Neural crest cell (in vitro differentiated cells): ENCODE measurements at regions not wholly inside any gene's neighbourhood (a gene's known extent, or its start where the extent isn't known, plus 50 kb on each side); places are given as distances from the start of the nearest gene placed in this dataset.

ENCODE experiments used
- DNase-seq: peaks from one replicate; pipeline ENCODE4 v3.0.0; 2021; ENCODE audit warnings: low read depth, mixed read lengths, low spot score
- H3K27ac Mint-ChIP-seq: one replicate; pipeline ENCODE4 v1.8.0; 2021; ENCODE audit warnings: mild to moderate bottlenecking, mixed read lengths; ENCODE audit not compliant: unreplicated experiment
- H3K27me3 Mint-ChIP-seq: 2 replicates; pipeline ENCODE4 v1.8.0; 2021; ENCODE audit warnings: low read depth, mild to moderate bottlenecking, mixed read lengths
- H3K36me3 Mint-ChIP-seq: 2 replicates; pipeline ENCODE4 v1.8.0; 2021; ENCODE audit warnings: low read depth, mild to moderate bottlenecking, mixed read lengths
- H3K4me1 Mint-ChIP-seq: 2 replicates; pipeline ENCODE4 v1.8.0; 2021; ENCODE audit warnings: mixed read lengths
- H3K4me3 Mint-ChIP-seq: one replicate; pipeline ENCODE4 v1.8.0; 2021; ENCODE audit warnings: mild to moderate bottlenecking, mixed read lengths
- H3K9me3 Mint-ChIP-seq: 2 replicates; pipeline ENCODE4 v1.8.0; 2021; ENCODE audit warnings: mixed read lengths
- TF ChIP-seq, protein P1 (sequence below): fragments of 200-600 bp; sonication (generic); conservative IDR thresholded peaks from 2 replicates; pipeline ENCODE4 v1.5.0; 2021; ENCODE audit warnings: antibody characterized with exemption, mild to moderate bottlenecking

DNA sequence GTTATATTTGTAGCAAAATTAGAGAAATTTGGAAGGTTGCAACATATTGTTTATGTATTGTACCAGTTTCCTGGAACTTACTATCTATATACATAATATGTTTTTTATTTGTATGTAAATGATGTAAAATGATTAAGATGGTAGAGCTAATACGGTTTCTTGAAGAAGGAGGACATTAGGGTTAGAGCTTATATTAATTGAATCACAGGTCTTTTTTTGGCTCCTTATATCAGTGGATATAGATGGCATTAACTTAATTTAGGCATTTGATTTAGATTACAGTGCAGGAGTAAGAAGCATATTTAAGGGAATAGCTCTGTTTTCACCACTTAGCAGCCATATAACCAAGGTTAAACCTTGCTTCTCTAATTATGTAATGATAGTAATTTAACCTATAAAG, 357.7 kb downstream of the USP25 start:
- peaks cover 12% of the 10 kb centered on the region for H3K4me1 Mint-ChIP-seq

DNA sequence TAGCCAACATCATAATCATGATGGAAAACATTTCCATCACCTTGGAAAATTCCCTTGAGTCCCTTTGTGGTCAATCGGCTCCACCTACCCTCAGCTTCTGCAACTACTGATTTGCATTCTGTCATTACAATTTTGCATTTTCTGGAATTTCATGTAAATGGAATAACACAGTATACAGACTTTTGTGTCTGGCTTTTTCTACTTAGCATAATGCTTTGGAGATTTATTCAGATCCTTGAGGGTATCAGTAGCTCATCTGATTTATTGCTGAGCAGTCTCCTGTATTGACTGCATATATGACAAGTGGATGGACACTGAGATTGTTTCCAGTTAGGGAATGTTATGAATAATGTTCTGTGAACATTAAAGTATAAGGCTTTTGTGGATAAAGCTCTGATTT, 358.3 kb downstream of the USP25 start:
- H3K4me3 Mint-ChIP-seq, result no peak overlapping the region
- H3K9me3 Mint-ChIP-seq, result peaks cover 12% of the 10 kb centered on the region
- no peak for DNase-seq

More for the DNA sequence above, 357.7 kb downstream of the USP25 start:
- no peaks in the 10 kb centered on the region for H3K36me3 Mint-ChIP-seq
- H3K9me3 Mint-ChIP-seq, result peaks cover 12% of the 10 kb centered on the region
- TF ChIP-seq, protein P1, sequence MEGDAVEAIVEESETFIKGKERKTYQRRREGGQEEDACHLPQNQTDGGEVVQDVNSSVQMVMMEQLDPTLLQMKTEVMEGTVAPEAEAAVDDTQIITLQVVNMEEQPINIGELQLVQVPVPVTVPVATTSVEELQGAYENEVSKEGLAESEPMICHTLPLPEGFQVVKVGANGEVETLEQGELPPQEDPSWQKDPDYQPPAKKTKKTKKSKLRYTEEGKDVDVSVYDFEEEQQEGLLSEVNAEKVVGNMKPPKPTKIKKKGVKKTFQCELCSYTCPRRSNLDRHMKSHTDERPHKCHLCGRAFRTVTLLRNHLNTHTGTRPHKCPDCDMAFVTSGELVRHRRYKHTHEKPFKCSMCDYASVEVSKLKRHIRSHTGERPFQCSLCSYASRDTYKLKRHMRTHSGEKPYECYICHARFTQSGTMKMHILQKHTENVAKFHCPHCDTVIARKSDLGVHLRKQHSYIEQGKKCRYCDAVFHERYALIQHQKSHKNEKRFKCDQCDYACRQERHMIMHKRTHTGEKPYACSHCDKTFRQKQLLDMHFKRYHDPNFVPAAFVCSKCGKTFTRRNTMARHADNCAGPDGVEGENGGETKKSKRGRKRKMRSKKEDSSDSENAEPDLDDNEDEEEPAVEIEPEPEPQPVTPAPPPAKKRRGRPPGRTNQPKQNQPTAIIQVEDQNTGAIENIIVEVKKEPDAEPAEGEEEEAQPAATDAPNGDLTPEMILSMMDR, result no peak
- no peak for DNase-seq
- H3K27me3 Mint-ChIP-seq, result no peaks in the 10 kb centered on the region
- H3K27ac Mint-ChIP-seq, result no peak overlapping the region
- no peak overlapping the region for H3K4me3 Mint-ChIP-seq

DNA sequence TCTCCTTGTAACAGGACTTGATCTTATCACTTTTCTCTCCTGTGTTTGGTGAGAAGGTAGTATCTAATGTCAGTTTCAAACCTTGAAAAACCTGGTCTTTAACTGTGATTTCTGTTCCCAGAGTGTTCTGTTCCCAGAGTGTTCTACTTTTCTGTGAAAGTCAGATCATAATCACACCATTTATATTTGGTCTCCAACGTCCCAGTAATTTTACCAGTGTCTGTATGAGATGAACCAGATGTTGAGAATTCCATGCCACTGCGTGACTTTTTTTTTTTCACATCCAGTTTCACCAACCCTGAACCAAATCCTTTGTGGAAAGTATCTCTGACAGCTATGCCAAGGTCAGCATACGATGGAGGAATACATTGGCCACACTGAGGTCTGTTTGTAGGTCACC, 365.2 kb downstream of the USP25 start:
- H3K36me3 Mint-ChIP-seq, result no peaks in the 10 kb centered on the region
- no peak overlapping the region for H3K4me3 Mint-ChIP-seq
- H3K27ac Mint-ChIP-seq, result no peak overlapping the region
- H3K4me1 Mint-ChIP-seq, result peaks cover 7% of the 10 kb centered on the region
- no peak for DNase-seq
- H3K9me3 Mint-ChIP-seq, result peaks cover 9% of the 10 kb centered on the region
- TF ChIP-seq, protein P1, result no peak
- H3K27me3 Mint-ChIP-seq, result no peaks in the 10 kb centered on the region

More for the DNA sequence above, 358.3 kb downstream of the USP25 start:
- Mint-ChIP-seq H3K36me3 (no peaks in the 10 kb centered on the region), H3K27ac (peak overlapping the region; percentile 27), H3K4me1 (peaks cover 12% of the 10 kb centered on the region), H3K27me3 (no peaks in the 10 kb centered on the region)
- TF ChIP-seq, protein P1, result no peak

DNA sequence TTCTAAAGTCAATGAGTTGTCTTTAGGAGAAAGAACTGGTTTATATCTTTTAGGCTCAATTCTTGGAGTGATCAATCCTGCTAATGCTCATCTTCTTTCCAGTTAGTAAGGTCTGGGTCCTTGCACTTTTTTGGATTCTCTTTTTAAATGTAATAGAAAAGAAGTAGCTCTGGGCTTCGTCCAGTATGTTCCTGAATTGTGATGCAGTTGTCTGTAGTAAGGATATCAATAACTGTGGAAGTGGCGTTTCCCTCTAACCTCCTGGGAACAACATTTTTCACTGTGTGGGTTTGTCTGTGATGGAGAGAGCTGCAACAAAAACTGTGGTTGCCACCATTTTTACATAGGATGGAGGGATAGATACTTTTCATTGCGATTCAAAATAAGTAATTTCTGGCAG, 367.2 kb downstream of the USP25 start:
- no peaks in the 10 kb centered on the region for H3K36me3 Mint-ChIP-seq
- DNase-seq, result no peak
- peaks cover 7% of the 10 kb centered on the region for H3K4me1 Mint-ChIP-seq
- peaks cover 8% of the 10 kb centered on the region for H3K9me3 Mint-ChIP-seq
- H3K27ac Mint-ChIP-seq, result no peak overlapping the region
- no peak overlapping the region for H3K4me3 Mint-ChIP-seq
- TF ChIP-seq, protein P1, result no peak
- H3K27me3 Mint-ChIP-seq, result no peaks in the 10 kb centered on the region

DNA sequence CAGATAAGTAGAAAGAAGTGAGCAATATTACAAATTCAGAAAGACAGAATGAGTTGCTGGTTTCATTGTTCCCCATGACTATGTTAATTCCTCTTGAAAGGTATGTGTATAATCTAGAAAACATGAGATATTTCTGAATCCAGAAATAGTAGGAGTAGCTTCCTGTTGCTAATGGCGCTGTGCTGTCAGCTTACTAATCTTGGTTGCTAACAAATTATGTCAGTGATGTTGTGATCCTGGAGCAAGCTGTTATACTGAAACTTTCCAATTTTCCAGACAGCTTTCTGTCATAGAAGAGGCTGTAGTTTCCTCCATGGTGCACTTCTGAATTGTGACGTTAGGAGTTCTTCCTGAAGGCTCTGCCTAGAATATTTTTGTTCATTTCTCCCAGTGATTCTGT, 372.3 kb downstream of the USP25 start:
- Mint-ChIP-seq H3K27ac (no peak overlapping the region), H3K36me3 (peaks cover 2% of the 10 kb centered on the region), H3K27me3 (no peaks in the 10 kb centered on the region), H3K9me3 (peaks cover 8% of the 10 kb centered on the region), H3K4me1 (peaks cover 7% of the 10 kb centered on the region), H3K4me3 (no peak overlapping the region)
- TF ChIP-seq, protein P1, result no peak
- DNase-seq, result no peak
